ENCODE measurements at regions not wholly inside any gene's neighbourhood (a gene's known extent, or its start where the extent isn't known, plus 50 kb on each side); places are given as distances from the start of the nearest gene placed in this dataset.
A peak's percentile ranks its signal among the peaks of the same experiment; 100 is the strongest.

- ChIA-PET CTCF (no interaction called here), POLR2A (no interaction called here)
- Histone ChIP-seq H3K4me1 (ENCODE audit: control insufficient read depth, insufficient read depth, low read length) (no peaks in the 10 kb centered on the region), H3K4me3 (ENCODE audit: low read depth, low read length) (no peak overlapping the region), H3K36me3 (ENCODE audit: control insufficient read depth in 2 of 2, insufficient read depth in 1 of 2, low read length in 2 of 2) (no peaks in the 10 kb centered on the region), H3K27ac (ENCODE audit: extremely low read depth, low read depth, low read length) (no peak overlapping the region), H3K9me3 (ENCODE audit: control insufficient read depth, insufficient read depth, low read depth, low read length) (no peaks in the 10 kb centered on the region)
- TF ChIP-seq ZNF175 (tag by site-specific recombination; IDR thresholded peaks at IDR 0.05) (no peak), ZNF292 (tag by site-specific recombination; IDR thresholded peaks at IDR 0.05; ENCODE audit: borderline replicate concordance, low read depth) (no peak), SCRT1 (tag by site-specific recombination; IDR thresholded peaks at IDR 0.05; ENCODE audit: borderline replicate concordance) (no peak)
Observed at GRCh38 chr12:78531831-78532458, 332.6 kb upstream of the SYT1 start.

GRCh38 chr12:78534311-78534710 lies 330.3 kb upstream of the SYT1 start:
- POLR2A ChIA-PET = no interaction called here
- Histone ChIP-seq H3K4me3 (ENCODE audit: low read depth, low read length) (no peak overlapping the region), H3K9me3 (ENCODE audit: control insufficient read depth, insufficient read depth, low read depth, low read length) (no peaks in the 10 kb centered on the region), H3K27ac (ENCODE audit: extremely low read depth, low read depth, low read length) (no peak overlapping the region), H3K4me1 (ENCODE audit: control insufficient read depth, insufficient read depth, low read length) (no peaks in the 10 kb centered on the region), H3K36me3 (ENCODE audit: control insufficient read depth in 2 of 2, insufficient read depth in 1 of 2, low read length in 2 of 2) (no peaks in the 10 kb centered on the region)
- CTCF ChIA-PET = interaction anchor here (0.6 kb wide), 1 partner anchor 902 kb away, joined by 3 read pairs; no protein-coding TSS in a partner anchor
- no peak for TF ChIP-seq ZNF560 (tag by site-specific recombination; IDR thresholded peaks at IDR 0.05; ENCODE audit: borderline replicate concordance)
- TF ChIP-seq ZBTB7A (tag by site-specific recombination; IDR thresholded peaks at IDR 0.05; ENCODE audit: low read depth) = no peak
- no peak for TF ChIP-seq ZFHX2 (tag by site-specific recombination; conservative IDR thresholded peaks at IDR 0.05)
- TF ChIP-seq GLI2 (tag by site-specific recombination; IDR thresholded peaks at IDR 0.05; ENCODE audit: borderline replicate concordance, low read depth) = no peak
- TF ChIP-seq ZNF174 (tag by site-specific recombination; IDR thresholded peaks at IDR 0.05) = no peak
- TF ChIP-seq ZNF670 (tag by site-specific recombination; IDR thresholded peaks at IDR 0.05; ENCODE audit: low read depth) = no peak
- TF ChIP-seq TSHZ1 (tag by site-specific recombination; IDR thresholded peaks at IDR 0.05; ENCODE audit: borderline replicate concordance) = no peak
- TF ChIP-seq TRIM28 (IDR thresholded peaks at IDR 0.05; ENCODE audit: borderline replicate concordance, low read length) = no peak

GRCh38 chr12:78540606-78541336 lies 323.8 kb upstream of the SYT1 start:
- no peaks in the 10 kb centered on the region for H3K9me3 ChIP-seq (ENCODE audit: control insufficient read depth, insufficient read depth, low read depth, low read length)
- no peaks in the 10 kb centered on the region for H3K4me1 ChIP-seq (ENCODE audit: control insufficient read depth, insufficient read depth, low read length)
- TF ChIP-seq ZNF280D (tag by site-specific recombination; IDR thresholded peaks at IDR 0.05) = no peak
- peak; percentile 69 for TF ChIP-seq SCRT2 (tag by site-specific recombination; IDR thresholded peaks at IDR 0.05)
- peak; percentile 70 for TF ChIP-seq SCRT1 (tag by site-specific recombination; IDR thresholded peaks at IDR 0.05; ENCODE audit: borderline replicate concordance)
- no peak overlapping the region for H3K4me3 ChIP-seq (ENCODE audit: low read depth, low read length)
- no peaks in the 10 kb centered on the region for H3K36me3 ChIP-seq (ENCODE audit: control insufficient read depth in 2 of 2, insufficient read depth in 1 of 2, low read length in 2 of 2)
- ChIA-PET CTCF (no interaction called here), POLR2A (no interaction called here)
- H3K27ac ChIP-seq (ENCODE audit: extremely low read depth, low read depth, low read length) = no peak overlapping the region

Data from HEK293 (cell line).